ENCODE measurements at regions not wholly inside any gene's neighbourhood (a gene's known extent, or its start where the extent isn't known, plus 50 kb on each side); places are given as distances from the start of the nearest gene placed in this dataset.

GRCh38 chr12:59381106-59381505, 214.7 kb upstream of the SLC16A7 start:
- no peak for DNase-seq
- BruUV-seq (replicated peaks): no TSS peak
- no peaks in the 10 kb centered on the region for H3K4me1 Mint-ChIP-seq (ENCODE audit: low read depth, unreplicated experiment)
- Histone ChIP-seq H3K9me3 (no peaks in the 10 kb centered on the region), H3K36me3 (ENCODE audit: control insufficient read depth, insufficient read depth, low read length) (no peaks in the 10 kb centered on the region), H3K4me1 (no peaks in the 10 kb centered on the region), H3K27me3 (replicated peaks; ENCODE audit: control insufficient read depth, insufficient read depth, low read length) (no peaks in the 10 kb centered on the region), H3K4me3 (ENCODE audit: low read depth, low read length) (no peak overlapping the region)
- no peaks in the 10 kb centered on the region for H3K9me3 Mint-ChIP-seq (ENCODE audit: unreplicated experiment)
- H3K4me3 Mint-ChIP-seq (ENCODE audit: unreplicated experiment): no peak overlapping the region
- POLR2A ChIA-PET: no interaction called here
- TF ChIP-seq CTCF (IDR thresholded peaks at IDR 0.05; ENCODE audit: insufficient read depth in 1 of 2, low read depth in 1 of 2, low read length in 1 of 2, severe bottlenecking in 1 of 2, unreplicated experiment in 1 of 2): no peak
- intact Hi-C loops (cut with micrococcal nuclease; ENCODE audit: unreplicated experiment): no loop called here
- no peaks in the 10 kb centered on the region for H3K36me3 Mint-ChIP-seq (ENCODE audit: insufficient read depth, unreplicated experiment)
- CTCF ChIA-PET: no interaction called here
- H3K27ac Mint-ChIP-seq (ENCODE audit: unreplicated experiment): no peak overlapping the region
- H3K27me3 Mint-ChIP-seq (ENCODE audit: insufficient read depth, unreplicated experiment): no peaks in the 10 kb centered on the region

GRCh38 chr12:59375633-59376032, 220.2 kb upstream of the SLC16A7 start:
- no peak overlapping the region for H3K4me3 Mint-ChIP-seq (ENCODE audit: unreplicated experiment)
- intact Hi-C loops (cut with micrococcal nuclease; ENCODE audit: unreplicated experiment): loop anchor here (10.0 kb wide), 1 partner anchor 1391 kb away; no protein-coding TSS in a partner anchor
- POLR2A ChIA-PET: no interaction called here
- H3K36me3 ChIP-seq (ENCODE audit: control insufficient read depth, insufficient read depth, low read length): no peaks in the 10 kb centered on the region
- no peaks in the 10 kb centered on the region for H3K9me3 ChIP-seq
- no peaks in the 10 kb centered on the region for H3K27me3 ChIP-seq (replicated peaks; ENCODE audit: control insufficient read depth, insufficient read depth, low read length)
- no peaks in the 10 kb centered on the region for H3K4me1 Mint-ChIP-seq (ENCODE audit: low read depth, unreplicated experiment)
- BruUV-seq (replicated peaks): no TSS peak
- DNase-seq: no peak
- no peak overlapping the region for H3K4me3 ChIP-seq (ENCODE audit: low read depth, low read length)
- no peaks in the 10 kb centered on the region for H3K4me1 ChIP-seq
- CTCF ChIA-PET: no interaction called here
- peaks cover 17% of the 10 kb centered on the region for H3K27me3 Mint-ChIP-seq (ENCODE audit: insufficient read depth, unreplicated experiment)
- no peaks in the 10 kb centered on the region for H3K9me3 Mint-ChIP-seq (ENCODE audit: unreplicated experiment)
- TF ChIP-seq CTCF (IDR thresholded peaks at IDR 0.05; ENCODE audit: insufficient read depth in 1 of 2, low read depth in 1 of 2, low read length in 1 of 2, severe bottlenecking in 1 of 2, unreplicated experiment in 1 of 2): no peak
- no peak overlapping the region for H3K27ac Mint-ChIP-seq (ENCODE audit: unreplicated experiment)
- H3K36me3 Mint-ChIP-seq (ENCODE audit: insufficient read depth, unreplicated experiment): no peaks in the 10 kb centered on the region

- no TSS peak for BruUV-seq (replicated peaks)
- H3K4me1 ChIP-seq: no peaks in the 10 kb centered on the region
These were observed 221.0 kb upstream of the SLC16A7 start for GRCh38 chr12:59374783-59375182.

More at GRCh38 chr12:59374783-59375182, 221.0 kb upstream of the SLC16A7 start:
- CTCF ChIA-PET: no interaction called here
- no peak for TF ChIP-seq CTCF (IDR thresholded peaks at IDR 0.05; ENCODE audit: insufficient read depth in 1 of 2, low read depth in 1 of 2, low read length in 1 of 2, severe bottlenecking in 1 of 2, unreplicated experiment in 1 of 2)
- Mint-ChIP-seq H3K36me3 (ENCODE audit: insufficient read depth, unreplicated experiment) (no peaks in the 10 kb centered on the region), H3K27ac (ENCODE audit: unreplicated experiment) (no peak overlapping the region), H3K4me1 (ENCODE audit: low read depth, unreplicated experiment) (no peaks in the 10 kb centered on the region), H3K27me3 (ENCODE audit: insufficient read depth, unreplicated experiment) (peaks cover 17% of the 10 kb centered on the region), H3K4me3 (ENCODE audit: unreplicated experiment) (no peak overlapping the region), H3K9me3 (ENCODE audit: unreplicated experiment) (no peaks in the 10 kb centered on the region)
- Histone ChIP-seq H3K9me3 (no peaks in the 10 kb centered on the region), H3K36me3 (ENCODE audit: control insufficient read depth, insufficient read depth, low read length) (no peaks in the 10 kb centered on the region), H3K4me3 (ENCODE audit: low read depth, low read length) (no peak overlapping the region), H3K27me3 (replicated peaks; ENCODE audit: control insufficient read depth, insufficient read depth, low read length) (no peaks in the 10 kb centered on the region)
- POLR2A ChIA-PET: no interaction called here
- intact Hi-C loops (cut with micrococcal nuclease; ENCODE audit: unreplicated experiment): loop anchor here (10.0 kb wide), 1 partner anchor 1390 kb away; no protein-coding TSS in a partner anchor
- no peak for DNase-seq

Measured in Caco-2 (cell line).